Nephron progenitor cell (in vitro differentiated cells): ENCODE measurements at regions not wholly inside any gene's neighbourhood (a gene's known extent, or its start where the extent isn't known, plus 50 kb on each side); places are given as distances from the start of the nearest gene placed in this dataset.

Source experiments
- DNase-seq: peaks from one replicate; pipeline ENCODE4 v3.0.0; 2021
- H3K27ac Mint-ChIP-seq: 2 replicates; pipeline ENCODE4 v1.8.0; 2021; ENCODE audit warnings: mild to moderate bottlenecking, moderate library complexity, mixed read lengths
- H3K27me3 Mint-ChIP-seq: 2 replicates; pipeline ENCODE4 v1.8.0; 2021; ENCODE audit warnings: mild to moderate bottlenecking, low read depth, mixed read lengths; ENCODE audit not compliant: poor library complexity
- H3K36me3 Mint-ChIP-seq: 2 replicates; pipeline ENCODE4 v1.8.0; 2021; ENCODE audit warnings: low read depth, mixed read lengths
- H3K4me1 Mint-ChIP-seq: 2 replicates; pipeline ENCODE4 v1.8.0; 2021; ENCODE audit warnings: mixed read lengths
- H3K4me3 Mint-ChIP-seq: 2 replicates; pipeline ENCODE4 v1.8.0; 2021; ENCODE audit warnings: mild to moderate bottlenecking, moderate library complexity, mixed read lengths
- H3K9me3 Mint-ChIP-seq: 2 replicates; pipeline ENCODE4 v1.8.0; 2021; ENCODE audit warnings: mild to moderate bottlenecking, moderate library complexity, mixed read lengths
- TF ChIP-seq, protein P1 (sequence below): fragments of 200-600 bp; sonication (generic); IDR thresholded peaks from 2 replicates; pipeline ENCODE4 v1.5.0; 2021; ENCODE audit warnings: antibody characterized with exemption

- no peak overlapping the region for H3K4me3 Mint-ChIP-seq
- DNase-seq = no peak
- TF ChIP-seq, protein P1, sequence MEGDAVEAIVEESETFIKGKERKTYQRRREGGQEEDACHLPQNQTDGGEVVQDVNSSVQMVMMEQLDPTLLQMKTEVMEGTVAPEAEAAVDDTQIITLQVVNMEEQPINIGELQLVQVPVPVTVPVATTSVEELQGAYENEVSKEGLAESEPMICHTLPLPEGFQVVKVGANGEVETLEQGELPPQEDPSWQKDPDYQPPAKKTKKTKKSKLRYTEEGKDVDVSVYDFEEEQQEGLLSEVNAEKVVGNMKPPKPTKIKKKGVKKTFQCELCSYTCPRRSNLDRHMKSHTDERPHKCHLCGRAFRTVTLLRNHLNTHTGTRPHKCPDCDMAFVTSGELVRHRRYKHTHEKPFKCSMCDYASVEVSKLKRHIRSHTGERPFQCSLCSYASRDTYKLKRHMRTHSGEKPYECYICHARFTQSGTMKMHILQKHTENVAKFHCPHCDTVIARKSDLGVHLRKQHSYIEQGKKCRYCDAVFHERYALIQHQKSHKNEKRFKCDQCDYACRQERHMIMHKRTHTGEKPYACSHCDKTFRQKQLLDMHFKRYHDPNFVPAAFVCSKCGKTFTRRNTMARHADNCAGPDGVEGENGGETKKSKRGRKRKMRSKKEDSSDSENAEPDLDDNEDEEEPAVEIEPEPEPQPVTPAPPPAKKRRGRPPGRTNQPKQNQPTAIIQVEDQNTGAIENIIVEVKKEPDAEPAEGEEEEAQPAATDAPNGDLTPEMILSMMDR = no peak
- no peaks in the 10 kb centered on the region for H3K36me3 Mint-ChIP-seq
- no peaks in the 10 kb centered on the region for H3K27me3 Mint-ChIP-seq
- H3K4me1 Mint-ChIP-seq = no peaks in the 10 kb centered on the region
- H3K9me3 Mint-ChIP-seq = no peaks in the 10 kb centered on the region
- H3K27ac Mint-ChIP-seq = no peak overlapping the region
These were observed 526.7 kb upstream of the SETBP1 start for GRCh38 chr18:44153981-44154380.

- H3K4me3 Mint-ChIP-seq = no peak overlapping the region
- H3K27ac Mint-ChIP-seq = no peak overlapping the region
- peaks cover under 1% of the 10 kb centered on the region for H3K9me3 Mint-ChIP-seq
- no peak for DNase-seq
- H3K4me1 Mint-ChIP-seq = no peaks in the 10 kb centered on the region
- no peaks in the 10 kb centered on the region for H3K36me3 Mint-ChIP-seq
- TF ChIP-seq, protein P1 = no peak
- H3K27me3 Mint-ChIP-seq = no peaks in the 10 kb centered on the region
These were observed 524.6 kb upstream of the SETBP1 start for GRCh38 chr18:44156126-44156525.

DNA sequence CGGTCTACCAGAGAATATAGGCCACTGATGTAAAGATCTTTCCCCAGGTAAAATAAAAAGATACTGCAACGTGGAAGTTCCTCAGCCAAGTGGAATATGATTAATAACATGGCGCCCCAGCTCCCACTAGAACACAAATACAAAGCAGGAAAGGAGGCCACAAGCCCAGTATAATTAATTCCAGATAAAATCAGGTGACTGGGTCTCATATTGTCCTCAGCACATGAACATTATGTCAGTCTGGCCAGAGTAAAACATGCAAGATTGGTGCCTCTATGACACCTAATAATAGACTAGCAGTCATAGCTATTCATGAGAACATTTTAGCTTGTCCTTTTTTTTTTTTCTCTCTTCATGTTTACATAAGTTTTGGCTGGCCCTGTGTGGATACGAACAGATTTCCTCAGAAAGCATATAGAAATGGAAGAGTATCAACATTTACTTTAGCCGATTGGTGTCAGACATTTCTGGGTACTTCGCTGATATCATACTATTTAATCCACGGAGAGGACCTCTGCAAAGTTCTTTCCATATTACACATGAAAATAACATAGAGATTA is 523.8 kb upstream of the SETBP1 start:
- Mint-ChIP-seq H3K4me1 (no peaks in the 10 kb centered on the region), H3K36me3 (no peaks in the 10 kb centered on the region), H3K27me3 (no peaks in the 10 kb centered on the region), H3K9me3 (peaks cover 7% of the 10 kb centered on the region), H3K4me3 (no peak overlapping the region), H3K27ac (no peak overlapping the region)
- TF ChIP-seq, protein P1 = no peak
- DNase-seq = no peak

DNA sequence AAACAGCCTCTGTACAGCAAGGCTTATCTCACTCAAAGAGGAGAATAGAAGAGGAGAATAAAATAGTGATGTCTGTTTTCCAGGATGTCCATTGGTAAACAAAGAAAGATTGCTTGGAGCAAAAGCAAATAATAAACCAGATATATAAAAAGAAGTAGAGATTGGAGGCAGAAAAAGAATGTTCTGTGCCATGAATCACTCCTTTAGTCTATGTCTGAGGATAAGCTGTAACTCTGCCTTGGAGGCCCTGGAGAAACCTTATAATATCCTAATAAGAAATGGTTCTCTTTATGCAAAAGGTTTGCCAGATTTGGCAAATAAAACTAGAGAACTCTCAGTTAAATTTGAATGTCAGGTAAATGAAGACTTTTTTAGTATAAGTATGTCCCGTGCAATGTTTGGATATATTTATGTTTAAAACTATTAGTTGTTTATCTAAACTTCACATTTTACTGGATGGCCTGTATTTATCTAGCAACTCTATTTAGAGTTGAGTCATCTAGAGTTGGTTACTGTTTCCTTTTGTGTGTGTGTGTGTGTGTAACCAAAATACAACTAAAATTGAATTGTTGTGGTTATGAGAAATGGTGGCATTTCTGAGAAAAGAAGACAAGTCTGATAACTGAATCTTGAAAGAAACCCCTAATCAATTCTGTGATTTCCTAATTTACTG is 510.3 kb upstream of the SETBP1 start:
- TF ChIP-seq, protein P1 = no peak

DNA sequence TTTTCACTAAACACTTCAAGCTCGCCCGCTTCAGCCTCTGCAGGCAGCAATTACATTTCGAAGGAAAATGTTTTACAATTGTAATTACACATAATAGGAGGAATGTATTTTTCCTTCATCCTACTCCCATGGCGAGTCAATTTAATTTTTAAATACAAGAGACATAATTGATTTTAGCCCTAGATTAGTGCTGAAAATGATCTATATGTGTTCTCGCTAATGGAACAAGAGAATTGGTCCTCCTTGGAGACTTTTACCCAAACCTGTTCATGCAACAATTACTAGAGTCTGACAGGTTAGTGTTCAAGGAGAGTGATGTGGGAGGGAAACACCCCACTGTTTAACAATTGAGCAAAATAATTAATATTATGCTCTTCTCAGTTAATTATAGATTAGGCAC is 509.4 kb upstream of the SETBP1 start:
- TF ChIP-seq, protein P1 = no peak
- H3K4me3 Mint-ChIP-seq = no peak overlapping the region
- H3K9me3 Mint-ChIP-seq = no peaks in the 10 kb centered on the region
- no peak overlapping the region for H3K27ac Mint-ChIP-seq
- no peak for DNase-seq
- no peaks in the 10 kb centered on the region for H3K27me3 Mint-ChIP-seq
- H3K36me3 Mint-ChIP-seq = no peaks in the 10 kb centered on the region
- H3K4me1 Mint-ChIP-seq = no peaks in the 10 kb centered on the region

More for the DNA sequence above, 510.3 kb upstream of the SETBP1 start:
- Mint-ChIP-seq H3K4me1 (no peaks in the 10 kb centered on the region), H3K9me3 (no peaks in the 10 kb centered on the region), H3K4me3 (no peak overlapping the region), H3K27me3 (no peaks in the 10 kb centered on the region), H3K27ac (no peak overlapping the region), H3K36me3 (no peaks in the 10 kb centered on the region)
- DNase-seq = no peak

- Mint-ChIP-seq H3K27me3 (no peaks in the 10 kb centered on the region), H3K36me3 (no peaks in the 10 kb centered on the region), H3K4me1 (no peaks in the 10 kb centered on the region), H3K27ac (no peak overlapping the region), H3K9me3 (no peaks in the 10 kb centered on the region), H3K4me3 (no peak overlapping the region)
- TF ChIP-seq, protein P1 = no peak
- DNase-seq = no peak
These were observed 504.8 kb upstream of the SETBP1 start for GRCh38 chr18:44175891-44176290.
